HG03520 (cell line): ENCODE measurements at regions not wholly inside any gene's neighbourhood (a gene's known extent, or its start where the extent isn't known, plus 50 kb on each side); places are given as distances from the start of the nearest gene placed in this dataset.
"Not testable (repeated sequence)": the region's sequence is repeated elsewhere in the genome, so short reads cannot be mapped to it uniquely, and the experiment has no call there.

Source experiments
- ATAC-seq: cut with Tn5 transposase; IDR thresholded peaks from one replicate; pipeline ENCODE4 v1.9.1; 2021; ENCODE audit warnings: mild to moderate bottlenecking, moderate library complexity; ENCODE audit not compliant: unreplicated experiment

GRCh38 chr9:1837453-1838084, 177.6 kb upstream of the SMARCA2 start:
- no peak for ATAC-seq

- no peak for ATAC-seq
These were observed 175.2 kb upstream of the SMARCA2 start for GRCh38 chr9:1839909-1840308.

- no peak for ATAC-seq
These were observed 169.7 kb upstream of the SMARCA2 start for GRCh38 chr9:1845425-1845824.

GRCh38 chr9:1855726-1856125, 159.4 kb upstream of the SMARCA2 start:
- no peak for ATAC-seq

GRCh38 chr9:1857808-1858207, 157.3 kb upstream of the SMARCA2 start:
- no peak for ATAC-seq

- peak; percentile 90 for ATAC-seq
These were observed 145.3 kb upstream of the SMARCA2 start for GRCh38 chr9:1869843-1870242.

GRCh38 chr9:1870915-1871314, 144.2 kb upstream of the SMARCA2 start:
- ATAC-seq = no peak

- ATAC-seq = no peak
These were observed 143.3 kb upstream of the SMARCA2 start for GRCh38 chr9:1871626-1872419.

GRCh38 chr9:1875251-1875851, 139.8 kb upstream of the SMARCA2 start:
- no peak for ATAC-seq

GRCh38 chr9:1875921-1876448, 139.2 kb upstream of the SMARCA2 start:
- ATAC-seq = peak; percentile 53

GRCh38 chr9:1876891-1877496, 138.2 kb upstream of the SMARCA2 start:
- no peak for ATAC-seq

GRCh38 chr9:1877951-1878350, 137.2 kb upstream of the SMARCA2 start:
- ATAC-seq = no peak

- no peak for ATAC-seq
These were observed 136.3 kb upstream of the SMARCA2 start for GRCh38 chr9:1878811-1879210.

GRCh38 chr9:1879501-1879900, 135.6 kb upstream of the SMARCA2 start:
- peak; percentile 45 for ATAC-seq

- ATAC-seq = no peak
These were observed 135.0 kb upstream of the SMARCA2 start for GRCh38 chr9:1880038-1880565.

- ATAC-seq = no peak
These were observed 133.3 kb upstream of the SMARCA2 start for GRCh38 chr9:1881708-1882295.

GRCh38 chr9:1882711-1883403, 132.3 kb upstream of the SMARCA2 start:
- ATAC-seq = no peak

GRCh38 chr9:1890201-1890600, 124.9 kb upstream of the SMARCA2 start:
- no peak for ATAC-seq

GRCh38 chr9:1890816-1891215, 124.3 kb upstream of the SMARCA2 start:
- no peak for ATAC-seq

- not testable (repeated sequence) for ATAC-seq
These were observed 112.0 kb upstream of the SMARCA2 start for GRCh38 chr9:1903080-1903704.
